GM18508 (cell line): ENCODE measurements at regions not wholly inside any gene's neighbourhood (a gene's known extent, or its start where the extent isn't known, plus 50 kb on each side); places are given as distances from the start of the nearest gene placed in this dataset.
"Not testable (repeated sequence)": the region's sequence is repeated elsewhere in the genome, so short reads cannot be mapped to it uniquely, and the experiment has no call there.

ENCODE experiments used
- ATAC-seq: cut with Tn5 transposase; IDR thresholded peaks from one replicate; pipeline ENCODE4 v1.9.1; 2021; ENCODE audit warnings: moderate number of reproducible peaks; ENCODE audit not compliant: insufficient read depth, unreplicated experiment

GRCh38 chr4:66522244-66522643 is 852.0 kb upstream of the EPHA5 start:
- no peak for ATAC-seq

- ATAC-seq: no peak
Measured at GRCh38 chr4:66516940-66517339, 846.7 kb upstream of the EPHA5 start.

GRCh38 chr4:66506985-66507384 is 836.7 kb upstream of the EPHA5 start:
- no peak for ATAC-seq

GRCh38 chr4:66501997-66502396 is 831.7 kb upstream of the EPHA5 start:
- ATAC-seq: no peak

GRCh38 chr4:66490729-66491128 is 820.4 kb upstream of the EPHA5 start:
- no peak for ATAC-seq

- no peak for ATAC-seq
Measured at GRCh38 chr4:66489783-66490452, 819.6 kb upstream of the EPHA5 start.

- no peak for ATAC-seq
Measured at GRCh38 chr4:66489370-66489769, 819.1 kb upstream of the EPHA5 start.

- no peak for ATAC-seq
Measured at GRCh38 chr4:66486068-66486467, 815.8 kb upstream of the EPHA5 start.

- ATAC-seq: no peak
Measured at GRCh38 chr4:66482186-66482585, 811.9 kb upstream of the EPHA5 start.

GRCh38 chr4:66475596-66475995 is 805.3 kb upstream of the EPHA5 start:
- no peak for ATAC-seq

GRCh38 chr4:66465111-66465510 is 794.8 kb upstream of the EPHA5 start:
- no peak for ATAC-seq

GRCh38 chr4:66462890-66463289 is 792.6 kb upstream of the EPHA5 start:
- not testable (repeated sequence) for ATAC-seq

- ATAC-seq: no peak
Measured at GRCh38 chr4:66451741-66452140, 781.5 kb upstream of the EPHA5 start.

GRCh38 chr4:66443008-66443407 is 772.7 kb upstream of the EPHA5 start:
- no peak for ATAC-seq

GRCh38 chr4:66439508-66439907 is 769.2 kb upstream of the EPHA5 start:
- ATAC-seq: no peak

- ATAC-seq: no peak
Measured at GRCh38 chr4:66433706-66434105, 763.4 kb upstream of the EPHA5 start.

- ATAC-seq: no peak
Measured at GRCh38 chr4:66430856-66431255, 760.6 kb upstream of the EPHA5 start.

- no peak for ATAC-seq
Measured at GRCh38 chr4:66429276-66429675, 759.0 kb upstream of the EPHA5 start.

- no peak for ATAC-seq
Measured at GRCh38 chr4:66416425-66416824, 746.1 kb upstream of the EPHA5 start.

- ATAC-seq: no peak
Measured at GRCh38 chr4:66404141-66404540, 733.9 kb upstream of the EPHA5 start.

GRCh38 chr4:66376921-66377320 is 706.6 kb upstream of the EPHA5 start:
- ATAC-seq: no peak

- ATAC-seq: no peak
Measured at GRCh38 chr4:66376396-66376795, 706.1 kb upstream of the EPHA5 start.

GRCh38 chr4:66373268-66373667 is 703.0 kb upstream of the EPHA5 start:
- no peak for ATAC-seq
